Gastroesophageal sphincter (tissue), 4 donors: ENCODE measurements at regions not wholly inside any gene's neighbourhood (a gene's known extent, or its start where the extent isn't known, plus 50 kb on each side); places are given as distances from the start of the nearest gene placed in this dataset.

Experiments
- ATAC-seq: fragments of 150-250 bp; one replicate; pipeline ENCODE4 v1.9.1; 2016; ENCODE audit warnings: mild to moderate bottlenecking, moderate library complexity
- H3K27ac ChIP-seq, 4 donors: fragments of 200-600 bp; sonication (generic) in 3 of 4; 1 replicate in 3 of 4; 2 replicates in 1 of 4; pipeline ENCODE4 v1.5.1; 2016 to 2019
- H3K27me3 ChIP-seq: fragments of 200-600 bp; sonication (generic); one replicate; pipeline ENCODE4 v1.5.1; 2019
- H3K36me3 ChIP-seq, 2 donors: fragments of 200-600 bp; sonication (generic); one replicate each; pipeline ENCODE4 v1.5.1; 2019; ENCODE audit warnings: control low read depth in 1 of 2
- H3K4me1 ChIP-seq, 3 donors: fragments of 200-600 bp; sonication (generic); 1 replicate in 2 of 3; 2 replicates in 1 of 3; pipeline ENCODE4 v1.5.1; 2016 to 2019; ENCODE audit warnings: control low read depth in 2 of 3
- H3K4me3 ChIP-seq, 2 donors: fragments of 200-600 bp; sonication (generic); one replicate each; pipeline ENCODE4 v1.5.1; 2019; ENCODE audit warnings: mild to moderate bottlenecking in 1 of 2, moderate library complexity in 1 of 2
- H3K9me3 ChIP-seq, 3 donors: fragments of 200-600 bp; sonication (generic); one replicate each; pipeline ENCODE4 v1.5.1; 2017 to 2019; ENCODE audit warnings: control low read depth in 2 of 3
- EP300 ChIP-seq: sonication (generic); formaldehyde crosslinking; IDR thresholded peaks from one replicate; pipeline ENCODE4 v1.6.1; 2017; ENCODE audit warnings: antibody characterized with exemption, mild to moderate bottlenecking
- POLR2A ChIP-seq, 2 donors: fragments of 450-650 bp; IDR thresholded peaks; one replicate each; pipeline ENCODE4 v1.6.1; 2017; ENCODE audit warnings: antibody characterized with exemption in 2 of 2, mild to moderate bottlenecking in 2 of 2, moderate library complexity in 1 of 2
- POLR2AphosphoS5 ChIP-seq: sonication (generic); formaldehyde crosslinking; IDR thresholded peaks from one replicate; pipeline ENCODE4 v1.6.1; 2017; ENCODE audit warnings: antibody characterized with exemption
- WGBS, 2 donors: methylation state at CpG; one replicate each; pipeline ENCODE4 v1.1.5; 2018; ENCODE audit warnings: low coverage in 1 of 2; 5-methylcytosine and 5-hydroxymethylcytosine counted together
- TF ChIP-seq, protein P1 (sequence below), 4 experiments: fragments of 200-600 bp in 2 of 4; fragments of 450-650 bp in 2 of 4; sonication (generic) in 1 of 4; IDR thresholded peaks; one replicate each; pipeline ENCODE4 v1.5.1; 2017 to 2019; ENCODE audit warnings: antibody characterized with exemption in 4 of 4, mild to moderate bottlenecking in 2 of 4, moderate library complexity in 2 of 4

DNA sequence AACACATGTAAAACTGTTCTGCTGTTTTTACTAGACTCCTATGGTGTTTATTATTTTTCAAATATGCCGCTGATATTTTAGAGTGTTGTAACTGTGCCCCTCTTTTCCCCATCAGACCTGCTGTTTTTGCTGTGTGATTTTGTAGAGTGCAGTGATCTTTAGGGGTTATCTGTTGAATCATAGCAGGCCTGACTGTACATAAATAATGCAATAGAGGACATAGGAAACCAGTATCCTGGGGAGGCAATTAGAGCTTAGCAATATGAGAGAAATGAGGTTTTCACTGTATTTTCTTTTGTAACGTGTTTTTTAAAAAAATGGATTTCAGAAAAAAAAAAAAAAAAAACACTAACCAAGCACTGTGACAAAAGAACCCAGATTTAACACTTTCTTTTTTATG is 662.2 kb downstream of the TOX3 start:
- whole genome bisulfite sequencing, 2 donors, result 77 to 82% methylated on average over 2 of the region's 2 CpGs
- TF ChIP-seq EP300 (no peak), POLR2A (IDR thresholded peaks at IDR 0.05) (no peak), POLR2AphosphoS5 (no peak)
- TF ChIP-seq, protein P1, sequence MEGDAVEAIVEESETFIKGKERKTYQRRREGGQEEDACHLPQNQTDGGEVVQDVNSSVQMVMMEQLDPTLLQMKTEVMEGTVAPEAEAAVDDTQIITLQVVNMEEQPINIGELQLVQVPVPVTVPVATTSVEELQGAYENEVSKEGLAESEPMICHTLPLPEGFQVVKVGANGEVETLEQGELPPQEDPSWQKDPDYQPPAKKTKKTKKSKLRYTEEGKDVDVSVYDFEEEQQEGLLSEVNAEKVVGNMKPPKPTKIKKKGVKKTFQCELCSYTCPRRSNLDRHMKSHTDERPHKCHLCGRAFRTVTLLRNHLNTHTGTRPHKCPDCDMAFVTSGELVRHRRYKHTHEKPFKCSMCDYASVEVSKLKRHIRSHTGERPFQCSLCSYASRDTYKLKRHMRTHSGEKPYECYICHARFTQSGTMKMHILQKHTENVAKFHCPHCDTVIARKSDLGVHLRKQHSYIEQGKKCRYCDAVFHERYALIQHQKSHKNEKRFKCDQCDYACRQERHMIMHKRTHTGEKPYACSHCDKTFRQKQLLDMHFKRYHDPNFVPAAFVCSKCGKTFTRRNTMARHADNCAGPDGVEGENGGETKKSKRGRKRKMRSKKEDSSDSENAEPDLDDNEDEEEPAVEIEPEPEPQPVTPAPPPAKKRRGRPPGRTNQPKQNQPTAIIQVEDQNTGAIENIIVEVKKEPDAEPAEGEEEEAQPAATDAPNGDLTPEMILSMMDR (IDR thresholded peaks at IDR 0.05), result no peak

DNA sequence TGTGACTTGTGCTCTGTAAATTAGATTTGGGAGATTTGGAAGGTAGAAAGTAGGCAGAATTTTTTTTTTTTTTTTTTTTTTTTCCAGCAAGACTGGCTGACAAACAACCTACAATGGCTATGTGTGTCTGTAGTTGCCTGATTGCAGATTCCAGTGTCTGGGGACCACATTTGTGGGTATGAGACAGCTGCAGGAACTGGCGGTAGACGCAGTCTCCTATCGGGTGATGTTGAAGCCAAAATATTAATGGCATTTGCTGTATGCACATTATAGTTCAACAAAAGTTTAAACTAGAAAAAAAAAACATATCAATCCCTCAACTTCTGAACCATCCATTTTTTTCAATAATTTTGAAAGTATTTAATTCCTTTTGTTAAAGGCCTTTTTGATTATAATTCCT is 665.2 kb downstream of the TOX3 start:
- Histone ChIP-seq H3K27me3 (no peaks in the 10 kb centered on the region), H3K4me3 (no peak overlapping the region), H3K9me3 (no peaks in the 10 kb centered on the region), H3K4me1 (no peaks in the 10 kb centered on the region), H3K27ac (no peak overlapping the region), H3K36me3 (no peaks in the 10 kb centered on the region)
- ATAC-seq, result no peak
- TF ChIP-seq, protein P1 (IDR thresholded peaks at IDR 0.05), result no peak
- no peak for TF ChIP-seq POLR2AphosphoS5
- TF ChIP-seq POLR2A (IDR thresholded peaks at IDR 0.05), result no peak
- no peak for TF ChIP-seq EP300
- WGBS, 2 donors, result 54 to 93% methylated on average over 3 of the region's 3 CpGs

More for the DNA sequence above, 662.2 kb downstream of the TOX3 start:
- Histone ChIP-seq H3K36me3 (no peaks in the 10 kb centered on the region), H3K9me3 (no peaks in the 10 kb centered on the region), H3K27ac (no peak overlapping the region), H3K4me1 (no peaks in the 10 kb centered on the region), H3K4me3 (no peak overlapping the region), H3K27me3 (no peaks in the 10 kb centered on the region)
- no peak for ATAC-seq

DNA sequence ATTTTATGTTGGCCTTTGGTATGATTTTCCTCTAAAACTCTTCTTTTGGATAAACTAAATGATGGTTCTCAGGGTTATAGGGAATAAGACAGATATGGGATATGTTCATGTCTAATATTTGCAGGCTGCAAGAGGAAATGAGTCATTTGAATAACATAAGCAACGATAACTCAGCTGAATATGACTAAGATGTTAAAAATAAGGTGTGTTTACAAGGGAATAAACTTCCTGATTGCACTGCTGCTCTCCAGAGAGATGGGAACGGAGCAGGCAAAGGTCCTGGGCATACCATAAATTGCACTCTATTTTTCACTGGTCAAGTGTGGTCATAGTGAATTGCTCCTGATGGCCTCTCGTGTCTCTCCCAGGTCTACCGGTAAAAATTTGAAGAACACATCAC is 666.2 kb downstream of the TOX3 start:
- TF ChIP-seq, protein P1 (IDR thresholded peaks at IDR 0.05), result no peak
- no peak for TF ChIP-seq EP300
- no peak for TF ChIP-seq POLR2AphosphoS5
- TF ChIP-seq POLR2A (IDR thresholded peaks at IDR 0.05), result no peak
- no peak overlapping the region for H3K4me3 ChIP-seq
- H3K9me3 ChIP-seq, result no peaks in the 10 kb centered on the region
- H3K36me3 ChIP-seq, result no peaks in the 10 kb centered on the region
- H3K27me3 ChIP-seq, result no peaks in the 10 kb centered on the region
- ATAC-seq, result no peak
- no peak overlapping the region for H3K27ac ChIP-seq
- WGBS, 2 donors, result 22 to 48% methylated on average over 4 of the region's 4 CpGs
- no peaks in the 10 kb centered on the region for H3K4me1 ChIP-seq

DNA sequence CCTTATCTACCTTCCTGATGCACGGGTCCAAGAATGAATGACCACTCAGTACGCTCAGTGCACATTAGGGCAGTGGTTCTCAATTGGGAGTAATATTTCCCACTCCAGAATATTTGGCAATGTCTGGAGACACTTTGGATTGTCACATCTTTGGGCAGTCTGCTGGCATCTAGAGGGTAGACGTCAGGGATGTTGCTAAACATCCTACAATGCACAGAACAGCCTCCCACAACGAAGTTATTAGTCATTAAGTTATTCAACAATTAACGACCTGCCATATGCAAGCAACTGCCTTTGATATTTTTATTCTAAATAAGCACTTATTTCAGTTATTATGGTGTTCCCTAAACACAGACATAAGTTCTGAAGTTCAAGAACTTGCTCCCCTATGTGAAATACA is 669.3 kb downstream of the TOX3 start:
- Histone ChIP-seq H3K36me3 (no peaks in the 10 kb centered on the region), H3K27me3 (no peaks in the 10 kb centered on the region), H3K9me3 (no peaks in the 10 kb centered on the region), H3K27ac (no peak overlapping the region), H3K4me3 (no peak overlapping the region), H3K4me1 (no peaks in the 10 kb centered on the region)
- TF ChIP-seq, protein P1 (IDR thresholded peaks at IDR 0.05), result no peak
- TF ChIP-seq POLR2A (IDR thresholded peaks at IDR 0.05), result no peak
- no peak for TF ChIP-seq EP300
- no peak for TF ChIP-seq POLR2AphosphoS5
- no peak for ATAC-seq
- 61 to 80% methylated on average over 4 to 5 of the region's 5 CpGs for WGBS, 2 donors

DNA sequence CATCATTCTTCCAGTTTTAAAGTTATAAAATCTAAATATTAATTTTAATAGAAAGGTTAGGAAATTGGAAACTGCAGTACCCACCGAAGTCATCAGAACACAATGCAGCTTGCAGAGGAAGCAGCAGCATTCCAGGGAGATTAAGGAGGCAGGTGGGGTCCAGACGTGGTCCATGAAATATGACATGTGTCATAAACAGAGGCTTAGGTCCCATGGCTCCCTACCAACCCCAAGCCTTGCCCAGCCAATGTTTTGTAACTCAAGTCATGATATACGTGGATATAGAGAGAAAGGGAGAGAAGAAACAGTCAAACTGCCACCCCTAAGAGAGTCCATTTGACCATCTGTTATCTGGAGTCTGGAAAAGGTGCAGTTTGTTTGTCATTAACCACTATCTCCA is 670.0 kb downstream of the TOX3 start:
- Histone ChIP-seq H3K4me3 (no peak overlapping the region), H3K27me3 (no peaks in the 10 kb centered on the region), H3K9me3 (no peaks in the 10 kb centered on the region), H3K36me3 (no peaks in the 10 kb centered on the region), H3K27ac (no peak overlapping the region), H3K4me1 (no peaks in the 10 kb centered on the region)
- WGBS, 2 donors, result 23 to 33% methylated on average over 2 to 3 of the region's 3 CpGs
- TF ChIP-seq, protein P1 (IDR thresholded peaks at IDR 0.05), result no peak
- TF ChIP-seq EP300 (no peak), POLR2A (IDR thresholded peaks at IDR 0.05) (no peak), POLR2AphosphoS5 (no peak)
- ATAC-seq, result no peak
